Testis (tissue), 2 donors: ENCODE measurements at regions not wholly inside any gene's neighbourhood (a gene's known extent, or its start where the extent isn't known, plus 50 kb on each side); places are given as distances from the start of the nearest gene placed in this dataset.

Experiments used
- CTCF ChIP-seq, 3 experiments: fragments of 450-650 bp in 2 of 3; fragments of 200-600 bp in 1 of 3; sonication (generic) in 1 of 3; IDR thresholded peaks; one replicate each; pipeline ENCODE4 v1.5.1; 2016 to 2019; ENCODE audit warnings: antibody characterized with exemption in 3 of 3, mild to moderate bottlenecking in 2 of 3, moderate library complexity in 1 of 3
- POLR2A ChIP-seq: fragments of 450-650 bp; IDR thresholded peaks from one replicate; pipeline ENCODE4 v1.6.1; 2017; ENCODE audit warnings: antibody characterized with exemption, mild to moderate bottlenecking, moderate library complexity

GRCh38 chr18:51525453-51526225, 328.2 kb upstream of the MEX3C start:
- TF ChIP-seq CTCF (IDR thresholded peaks at IDR 0.05), result no peak
- no peak for TF ChIP-seq POLR2A
